CD4-positive, CD25-positive, alpha-beta regulatory T cell (primary cell): ENCODE measurements at regions not wholly inside any gene's neighbourhood (a gene's known extent, or its start where the extent isn't known, plus 50 kb on each side); places are given as distances from the start of the nearest gene placed in this dataset.

Experiments used
- ATAC-seq, 2 donors: fragments of 150-1000 bp; cut with Tn5 transposase; one replicate each; pipeline ENCODE4 v1.10.0; 2021; ENCODE audit warnings: low read depth in 2 of 2, moderate number of reproducible peaks in 2 of 2, moderate library complexity in 1 of 2
- DNase-seq, 3 donors: peaks; one replicate each; pipeline versions ENCODE4 v3.0.0 to v3.0.0-alpha.2; 2012 to 2022; ENCODE audit warnings: mixed read lengths in 1 of 3
- H3K27ac ChIP-seq: one replicate; pipeline ENCODE4 v1.7.0; 2013; ENCODE audit warnings: mild to moderate bottlenecking, low read length; ENCODE audit not compliant: insufficient read depth, poor library complexity, severe bottlenecking
- H3K27me3 ChIP-seq: one replicate; pipeline ENCODE4 v1.7.0; 2013; ENCODE audit warnings: low read length; ENCODE audit not compliant: control insufficient read depth, insufficient read depth
- H3K36me3 ChIP-seq: one replicate; pipeline ENCODE4 v1.7.0; 2013; ENCODE audit warnings: mild to moderate bottlenecking, low read length, moderate library complexity; ENCODE audit not compliant: control insufficient read depth, insufficient read depth
- H3K4me1 ChIP-seq: 2 replicates; pipeline ENCODE4 v1.7.0; 2013; ENCODE audit warnings: mild to moderate bottlenecking, low read length; ENCODE audit not compliant: insufficient read depth, control insufficient read depth, poor library complexity, severe bottlenecking
- H3K4me3 ChIP-seq: one replicate; pipeline ENCODE4 v1.7.0; 2013; ENCODE audit warnings: low read depth, mild to moderate bottlenecking, low read length, moderate library complexity
- H3K9me3 ChIP-seq, 2 experiments: 1 replicate in 1 of 2; 2 replicates in 1 of 2; pipeline ENCODE4 v1.7.0; 2013; ENCODE audit warnings: low read length in 2 of 2, mild to moderate bottlenecking in 1 of 2, moderate library complexity in 1 of 2; ENCODE audit not compliant: control insufficient read depth in 2 of 2
- H3K27ac Mint-ChIP-seq, 3 donors: one replicate each; pipeline ENCODE4 v1.8.0; 2020 to 2022; ENCODE audit warnings: mild to moderate bottlenecking in 3 of 3, mixed read lengths in 3 of 3, moderate library complexity in 2 of 3
- H3K27me3 Mint-ChIP-seq: one replicate; pipeline ENCODE4 v1.8.0; 2022; ENCODE audit warnings: mild to moderate bottlenecking, mixed read lengths
- H3K36me3 Mint-ChIP-seq: one replicate; pipeline ENCODE4 v1.8.0; 2020; ENCODE audit warnings: mixed read lengths
- H3K4me1 Mint-ChIP-seq, 4 donors: one replicate each; pipeline ENCODE4 v1.8.0; 2020 to 2022; ENCODE audit warnings: mixed read lengths in 4 of 4, mild to moderate bottlenecking in 1 of 4
- H3K4me3 Mint-ChIP-seq, 4 donors: one replicate each; pipeline ENCODE4 v1.8.0; 2020 to 2022; ENCODE audit warnings: mild to moderate bottlenecking in 4 of 4, mixed read lengths in 4 of 4, moderate library complexity in 3 of 4
- H3K9me3 Mint-ChIP-seq, 7 donors: one replicate each; pipeline ENCODE4 v1.8.0; 2020 to 2022; ENCODE audit warnings: mixed read lengths in 7 of 7, mild to moderate bottlenecking in 3 of 7, moderate library complexity in 2 of 7

DNA sequence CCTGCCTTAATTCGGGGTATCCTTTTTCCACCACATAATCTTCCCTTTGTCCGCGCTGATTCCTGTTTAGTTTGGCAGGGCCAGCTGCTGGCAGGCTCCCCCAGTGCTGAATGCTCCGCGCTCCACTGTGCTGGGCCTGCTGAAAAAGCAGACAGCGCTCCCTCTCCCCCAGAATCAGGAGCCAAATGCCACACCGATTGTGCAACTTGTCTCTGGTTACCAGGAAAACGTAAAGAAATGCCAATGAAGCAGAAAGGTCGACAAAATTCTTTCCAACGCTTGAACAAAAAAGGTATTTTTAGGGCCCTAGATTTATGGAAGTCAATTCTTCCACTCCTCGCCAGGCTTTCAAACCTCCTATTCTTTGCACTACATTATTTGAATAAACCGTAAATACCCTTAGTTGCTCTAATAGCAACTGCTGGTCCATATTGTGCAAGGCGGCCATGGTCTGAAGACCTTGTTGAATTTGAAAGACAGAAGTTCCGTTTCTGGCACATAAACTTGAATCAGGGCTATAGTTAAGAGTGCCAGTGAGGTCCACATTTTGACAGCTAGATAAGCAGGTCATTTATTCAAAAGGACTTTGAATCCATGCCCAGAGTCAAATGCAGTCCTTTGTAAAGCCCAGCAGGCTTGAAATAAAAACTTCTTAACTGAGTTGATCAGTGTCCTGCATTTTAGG, 206.7 kb upstream of the RFC3 start:
- Histone ChIP-seq H3K4me1 (peaks cover 27% of the 10 kb centered on the region), H3K9me3 (no peaks in the 10 kb centered on the region), H3K27me3 (no peaks in the 10 kb centered on the region), H3K36me3 (no peaks in the 10 kb centered on the region), H3K27ac (peak overlapping the region; percentile 76), H3K4me3 (peak overlapping the region; percentile 76)
- Mint-ChIP-seq H3K36me3 (no peaks in the 10 kb centered on the region), H3K4me1 (peaks cover 24 to 39% (median 34%) of the 10 kb centered on the region in 4 donors), H3K4me3 (peak overlapping the region; percentile 81 to 96 (median 84)), H3K27ac (peak overlapping the region; percentile 91 to 96 (median 93)), H3K9me3 (peaks cover 0 to 2% (median 0%) of the 10 kb centered on the region in 7 donors), H3K27me3 (no peaks in the 10 kb centered on the region)
- DNase-seq: no peak
- peak in 1 of 2 donors; percentile 14 for ATAC-seq

- Mint-ChIP-seq H3K36me3 (no peaks in the 10 kb centered on the region), H3K4me1 (peaks cover 24 to 39% (median 34%) of the 10 kb centered on the region in 4 donors), H3K27ac (peak overlapping the region; percentile 26 to 75 (median 41)), H3K27me3 (no peaks in the 10 kb centered on the region), H3K9me3 (peaks cover 0 to 2% (median 0%) of the 10 kb centered on the region in 7 donors), H3K4me3 (peak overlapping the region in 2 of 4 donors; percentile 3 to 54)
- Histone ChIP-seq H3K27ac (no peak overlapping the region), H3K27me3 (no peaks in the 10 kb centered on the region), H3K36me3 (no peaks in the 10 kb centered on the region), H3K4me3 (no peak overlapping the region), H3K4me1 (peaks cover 27% of the 10 kb centered on the region), H3K9me3 (no peaks in the 10 kb centered on the region)
- DNase-seq (peak in 1 of 3 donors; percentile 74), ATAC-seq (no peak)
Observed at GRCh38 chr13:33612641-33613638, 205.0 kb upstream of the RFC3 start.

- no peak for DNase-seq
- ATAC-seq: no peak
Observed at GRCh38 chr13:33615436-33615835, 202.5 kb upstream of the RFC3 start.

GRCh38 chr13:33616130-33616529, 201.8 kb upstream of the RFC3 start:
- H3K27me3 Mint-ChIP-seq: no peaks in the 10 kb centered on the region
- no peak overlapping the region for H3K27ac ChIP-seq
- H3K27ac Mint-ChIP-seq: no peak overlapping the region

More at GRCh38 chr13:33615436-33615835, 202.5 kb upstream of the RFC3 start:
- H3K27ac Mint-ChIP-seq: no peak overlapping the region
- Histone ChIP-seq H3K27ac (no peak overlapping the region), H3K27me3 (no peaks in the 10 kb centered on the region), H3K9me3 (no peaks in the 10 kb centered on the region), H3K4me1 (peaks cover 21% of the 10 kb centered on the region), H3K36me3 (no peaks in the 10 kb centered on the region), H3K4me3 (no peak overlapping the region)
- H3K4me1 Mint-ChIP-seq: peaks cover 20 to 32% (median 25%) of the 10 kb centered on the region in 4 donors
- no peaks in the 10 kb centered on the region for H3K27me3 Mint-ChIP-seq
- no peaks in the 10 kb centered on the region for H3K36me3 Mint-ChIP-seq
- no peak overlapping the region for H3K4me3 Mint-ChIP-seq
- peaks cover 0 to 2% (median 0%) of the 10 kb centered on the region in 7 donors for H3K9me3 Mint-ChIP-seq

GRCh38 chr13:33617055-33617454, 200.9 kb upstream of the RFC3 start:
- Mint-ChIP-seq H3K9me3 (no peaks in the 10 kb centered on the region), H3K4me3 (no peak overlapping the region), H3K36me3 (no peaks in the 10 kb centered on the region), H3K27ac (no peak overlapping the region), H3K4me1 (peaks cover 10 to 16% (median 11%) of the 10 kb centered on the region in 4 donors), H3K27me3 (no peaks in the 10 kb centered on the region)
- no peaks in the 10 kb centered on the region for H3K9me3 ChIP-seq
- ATAC-seq (no peak), DNase-seq (no peak)
- H3K36me3 ChIP-seq: no peaks in the 10 kb centered on the region
- H3K27me3 ChIP-seq: no peaks in the 10 kb centered on the region
- H3K4me3 ChIP-seq: no peak overlapping the region
- H3K27ac ChIP-seq: no peak overlapping the region
- H3K4me1 ChIP-seq: peaks cover 12% of the 10 kb centered on the region

More at GRCh38 chr13:33616130-33616529, 201.8 kb upstream of the RFC3 start:
- DNase-seq (no peak), ATAC-seq (no peak)
- peaks cover 0 to 2% (median 0%) of the 10 kb centered on the region in 7 donors for H3K9me3 Mint-ChIP-seq
- H3K36me3 Mint-ChIP-seq: no peaks in the 10 kb centered on the region
- Histone ChIP-seq H3K9me3 (no peaks in the 10 kb centered on the region), H3K27me3 (no peaks in the 10 kb centered on the region), H3K4me3 (no peak overlapping the region), H3K36me3 (no peaks in the 10 kb centered on the region), H3K4me1 (peaks cover 14% of the 10 kb centered on the region)
- peaks cover 13 to 25% (median 18%) of the 10 kb centered on the region in 4 donors for H3K4me1 Mint-ChIP-seq
- no peak overlapping the region for H3K4me3 Mint-ChIP-seq

- Mint-ChIP-seq H3K27me3 (no peaks in the 10 kb centered on the region), H3K9me3 (peaks cover 0 to 1% (median 0%) of the 10 kb centered on the region in 7 donors), H3K36me3 (no peaks in the 10 kb centered on the region), H3K4me3 (no peak overlapping the region), H3K4me1 (peaks cover 0 to 15% (median 9%) of the 10 kb centered on the region in 4 donors), H3K27ac (no peak overlapping the region)
- DNase-seq (no peak), ATAC-seq (no peak)
- no peak overlapping the region for H3K27ac ChIP-seq
- H3K27me3 ChIP-seq: no peaks in the 10 kb centered on the region
- no peak overlapping the region for H3K4me3 ChIP-seq
- H3K4me1 ChIP-seq: peaks cover 9% of the 10 kb centered on the region
- H3K36me3 ChIP-seq: no peaks in the 10 kb centered on the region
- no peaks in the 10 kb centered on the region for H3K9me3 ChIP-seq
Observed at GRCh38 chr13:33624253-33624652, 193.7 kb upstream of the RFC3 start.

GRCh38 chr13:33624740-33625139, 193.2 kb upstream of the RFC3 start:
- Mint-ChIP-seq H3K27ac (no peak overlapping the region), H3K36me3 (no peaks in the 10 kb centered on the region), H3K9me3 (peaks cover 0 to 1% (median 0%) of the 10 kb centered on the region in 7 donors), H3K27me3 (no peaks in the 10 kb centered on the region), H3K4me1 (peaks cover 0 to 15% (median 9%) of the 10 kb centered on the region in 4 donors), H3K4me3 (no peak overlapping the region)
- ATAC-seq: peak; percentile 31 to 37
- Histone ChIP-seq H3K27me3 (no peaks in the 10 kb centered on the region), H3K36me3 (no peaks in the 10 kb centered on the region), H3K4me1 (peaks cover 9% of the 10 kb centered on the region), H3K27ac (no peak overlapping the region), H3K4me3 (no peak overlapping the region), H3K9me3 (no peaks in the 10 kb centered on the region)
- DNase-seq: peak in 1 of 3 donors; percentile 66
